ENCODE measurements at regions not wholly inside any gene's neighbourhood (a gene's known extent, or its start where the extent isn't known, plus 50 kb on each side); places are given as distances from the start of the nearest gene placed in this dataset.
"Not testable (repeated sequence)": the region's sequence is repeated elsewhere in the genome, so short reads cannot be mapped to it uniquely, and the experiment has no call there.

- DNase-seq, result no peak
These were observed 85.2 kb upstream of the SIPA1L2 start for GRCh38 chr1:232715154-232715553.

GRCh38 chr1:232717911-232718310 lies 87.3 kb upstream of the MAP10 start:
- not testable (repeated sequence) for DNase-seq

GRCh38 chr1:232718928-232719927 lies 86.0 kb upstream of the MAP10 start:
- no peak for DNase-seq

GRCh38 chr1:232722626-232723025 lies 82.6 kb upstream of the MAP10 start:
- DNase-seq, result no peak

- DNase-seq, result no peak
These were observed 79.7 kb upstream of the MAP10 start for GRCh38 chr1:232725305-232726047.

- DNase-seq, result no peak
These were observed 79.0 kb upstream of the MAP10 start for GRCh38 chr1:232726048-232726779.

- no peak for DNase-seq
These were observed 76.5 kb upstream of the MAP10 start for GRCh38 chr1:232728507-232729263.

GRCh38 chr1:232732344-232732910 lies 72.8 kb upstream of the MAP10 start:
- DNase-seq, result no peak

- no peak for DNase-seq
These were observed 67.3 kb upstream of the MAP10 start for GRCh38 chr1:232737917-232738316.

GRCh38 chr1:232743999-232744398 lies 61.2 kb upstream of the MAP10 start:
- DNase-seq, result no peak

GRCh38 chr1:232744847-232745246 lies 60.4 kb upstream of the MAP10 start:
- DNase-seq, result no peak

- not testable (repeated sequence) for DNase-seq
These were observed 59.5 kb upstream of the MAP10 start for GRCh38 chr1:232745698-232746097.

- no peak for DNase-seq
These were observed 56.3 kb upstream of the MAP10 start for GRCh38 chr1:232748910-232749368.

- peak in 1 of 3 experiments; percentile 28 for DNase-seq
These were observed 53.6 kb upstream of the MAP10 start for GRCh38 chr1:232751393-232752140.

- no peak for DNase-seq
These were observed 52.9 kb upstream of the MAP10 start for GRCh38 chr1:232752365-232752764.

GRCh38 chr1:232754930-232755329 lies 50.3 kb upstream of the MAP10 start:
- no peak for DNase-seq
